ENCODE measurements at regions not wholly inside any gene's neighbourhood (a gene's known extent, or its start where the extent isn't known, plus 50 kb on each side); places are given as distances from the start of the nearest gene placed in this dataset.
"Not testable (repeated sequence)": the region's sequence is repeated elsewhere in the genome, so short reads cannot be mapped to it uniquely, and the experiment has no call there.

DNA sequence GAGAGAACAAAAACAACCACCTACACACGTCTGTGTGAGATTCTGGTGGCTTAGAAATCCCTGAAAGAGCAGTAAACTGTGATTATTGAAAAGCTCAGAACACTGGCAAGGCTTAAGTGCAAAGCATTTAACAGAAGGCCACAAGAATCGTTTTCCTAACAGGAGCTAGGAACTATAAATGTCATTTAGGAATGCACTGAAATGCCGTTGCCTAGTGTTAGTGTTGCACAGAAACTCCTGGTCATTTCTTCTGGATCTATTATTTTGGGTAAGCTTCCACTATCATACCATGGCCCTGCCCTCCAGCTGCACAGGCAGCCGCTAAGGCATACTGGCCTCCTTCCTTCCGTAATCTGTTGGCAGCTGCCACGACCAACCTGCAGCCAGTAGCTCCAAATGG, 923.2 kb downstream of the NLGN4X start:
- Histone ChIP-seq H3K27ac (no peak overlapping the region), H3K27me3 (no peaks in the 10 kb centered on the region), H3K36me3 (no peaks in the 10 kb centered on the region), H3K9me3 (no peaks in the 10 kb centered on the region), H3K4me1 (no peaks in the 10 kb centered on the region), H3K4me3 (no peak overlapping the region)
- intact Hi-C loops (cut with DNase I), result no loop called here
- TF ChIP-seq, protein P1, sequence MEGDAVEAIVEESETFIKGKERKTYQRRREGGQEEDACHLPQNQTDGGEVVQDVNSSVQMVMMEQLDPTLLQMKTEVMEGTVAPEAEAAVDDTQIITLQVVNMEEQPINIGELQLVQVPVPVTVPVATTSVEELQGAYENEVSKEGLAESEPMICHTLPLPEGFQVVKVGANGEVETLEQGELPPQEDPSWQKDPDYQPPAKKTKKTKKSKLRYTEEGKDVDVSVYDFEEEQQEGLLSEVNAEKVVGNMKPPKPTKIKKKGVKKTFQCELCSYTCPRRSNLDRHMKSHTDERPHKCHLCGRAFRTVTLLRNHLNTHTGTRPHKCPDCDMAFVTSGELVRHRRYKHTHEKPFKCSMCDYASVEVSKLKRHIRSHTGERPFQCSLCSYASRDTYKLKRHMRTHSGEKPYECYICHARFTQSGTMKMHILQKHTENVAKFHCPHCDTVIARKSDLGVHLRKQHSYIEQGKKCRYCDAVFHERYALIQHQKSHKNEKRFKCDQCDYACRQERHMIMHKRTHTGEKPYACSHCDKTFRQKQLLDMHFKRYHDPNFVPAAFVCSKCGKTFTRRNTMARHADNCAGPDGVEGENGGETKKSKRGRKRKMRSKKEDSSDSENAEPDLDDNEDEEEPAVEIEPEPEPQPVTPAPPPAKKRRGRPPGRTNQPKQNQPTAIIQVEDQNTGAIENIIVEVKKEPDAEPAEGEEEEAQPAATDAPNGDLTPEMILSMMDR (IDR thresholded peaks at IDR 0.05), result no peak
- no peak for DNase-seq (ENCODE audit: low spot score in 2 of 2)

DNA sequence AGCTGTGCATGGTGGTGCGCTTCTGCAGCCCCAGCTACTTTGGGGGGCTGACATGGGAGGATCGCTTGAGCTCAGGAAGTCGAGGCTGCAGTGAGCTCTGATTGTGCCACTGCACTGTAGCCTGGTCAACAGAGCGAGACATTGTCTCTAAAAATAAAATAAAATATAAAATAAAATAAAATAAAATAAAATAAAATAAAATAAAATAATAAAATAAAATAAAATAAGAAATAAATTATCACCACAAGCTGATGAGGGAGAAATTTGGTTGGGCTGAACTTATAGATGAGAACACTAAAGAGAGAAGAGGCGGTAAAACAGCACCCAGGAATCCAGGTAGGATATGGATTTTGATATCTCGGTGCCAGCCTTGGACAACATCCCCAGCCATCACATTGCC, 933.7 kb downstream of the NLGN4X start:
- H3K4me3 ChIP-seq, result no peak overlapping the region

DNA sequence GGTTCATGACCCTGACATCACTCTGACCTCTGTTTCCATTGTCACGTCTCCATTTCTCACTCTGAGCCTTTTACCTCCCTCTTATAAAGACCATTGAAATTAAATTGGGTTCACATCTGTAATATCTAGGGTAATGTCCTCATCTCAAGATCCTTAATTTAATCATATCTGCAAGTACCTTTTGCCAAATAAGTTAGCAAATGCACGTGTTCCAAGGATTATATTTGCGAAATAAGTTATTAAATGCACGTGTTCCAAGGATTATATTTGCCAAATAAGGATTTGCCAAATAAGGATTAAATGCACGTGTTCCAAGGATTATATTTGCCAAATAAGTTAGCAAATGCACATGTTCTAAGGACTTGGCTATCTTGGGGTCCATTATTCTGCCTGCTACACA, 938.0 kb downstream of the NLGN4X start:
- Histone ChIP-seq H3K4me1 (no peaks in the 10 kb centered on the region), H3K27me3 (no peaks in the 10 kb centered on the region), H3K4me3 (no peak overlapping the region), H3K27ac (no peak overlapping the region), H3K9me3 (no peaks in the 10 kb centered on the region), H3K36me3 (no peaks in the 10 kb centered on the region)
- intact Hi-C loops (cut with DNase I), result no loop called here
- DNase-seq (ENCODE audit: low spot score in 2 of 2), result no peak
- TF ChIP-seq, protein P1 (IDR thresholded peaks at IDR 0.05), result no peak

More for the DNA sequence above, 933.7 kb downstream of the NLGN4X start:
- intact Hi-C loops (cut with DNase I), result no loop called here
- no peak overlapping the region for H3K27ac ChIP-seq
- TF ChIP-seq, protein P1 (IDR thresholded peaks at IDR 0.05), result no peak
- no peaks in the 10 kb centered on the region for H3K27me3 ChIP-seq
- no peaks in the 10 kb centered on the region for H3K4me1 ChIP-seq
- H3K9me3 ChIP-seq, result no peaks in the 10 kb centered on the region
- H3K36me3 ChIP-seq, result no peaks in the 10 kb centered on the region
- DNase-seq (ENCODE audit: low spot score in 2 of 2), result no peak

DNA sequence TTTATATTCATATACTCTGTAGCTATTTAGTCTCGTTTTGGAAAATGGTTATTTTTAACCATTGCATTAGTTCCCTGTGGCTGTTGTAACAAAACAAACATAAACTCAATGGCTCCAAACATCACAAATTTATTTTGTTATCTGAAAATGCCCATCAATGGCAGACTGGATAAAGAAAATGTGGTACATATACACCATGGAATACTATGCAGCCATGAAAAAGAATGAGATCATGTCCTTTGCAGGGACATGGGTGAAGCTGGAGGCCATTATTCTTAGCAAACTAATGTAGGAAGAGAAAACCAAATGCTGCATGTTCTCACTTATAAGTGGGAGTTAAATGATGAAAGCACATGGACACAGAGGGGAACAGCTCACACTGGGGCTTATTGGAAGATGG, 938.7 kb downstream of the NLGN4X start:
- H3K36me3 ChIP-seq; H3K27ac ChIP-seq; H3K4me3 ChIP-seq; H3K9me3 ChIP-seq; intact Hi-C loops (cut with DNase I); H3K4me1 ChIP-seq; H3K27me3 ChIP-seq; DNase-seq (ENCODE audit: low spot score in 2 of 2): not testable (repeated sequence)

DNA sequence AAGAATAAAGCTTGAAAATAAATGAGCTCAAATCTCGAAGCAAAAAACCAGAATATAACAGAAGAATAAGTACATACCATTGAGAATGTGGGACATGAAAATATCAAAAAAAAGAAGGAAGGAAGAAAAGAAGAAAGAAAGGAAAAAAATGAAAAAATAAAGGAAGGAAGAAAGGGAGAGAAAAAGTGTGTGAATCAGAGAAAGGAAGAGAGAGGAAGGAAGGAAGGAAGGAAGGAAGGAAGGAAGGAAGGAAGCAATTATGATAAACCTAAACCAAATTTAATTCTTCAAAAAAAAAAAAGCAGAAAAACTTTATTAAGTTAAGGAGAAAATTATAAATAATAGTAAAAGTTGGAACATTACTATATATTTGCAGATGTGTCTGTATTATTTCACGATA, 949.8 kb downstream of the NLGN4X start:
- no peak for DNase-seq (ENCODE audit: low spot score in 2 of 2)
- Histone ChIP-seq H3K9me3 (no peaks in the 10 kb centered on the region), H3K36me3 (no peaks in the 10 kb centered on the region), H3K27me3 (no peaks in the 10 kb centered on the region), H3K4me1 (no peaks in the 10 kb centered on the region), H3K27ac (no peak overlapping the region), H3K4me3 (no peak overlapping the region)
- TF ChIP-seq, protein P1 (IDR thresholded peaks at IDR 0.05), result no peak
- intact Hi-C loops (cut with DNase I), result no loop called here

DNA sequence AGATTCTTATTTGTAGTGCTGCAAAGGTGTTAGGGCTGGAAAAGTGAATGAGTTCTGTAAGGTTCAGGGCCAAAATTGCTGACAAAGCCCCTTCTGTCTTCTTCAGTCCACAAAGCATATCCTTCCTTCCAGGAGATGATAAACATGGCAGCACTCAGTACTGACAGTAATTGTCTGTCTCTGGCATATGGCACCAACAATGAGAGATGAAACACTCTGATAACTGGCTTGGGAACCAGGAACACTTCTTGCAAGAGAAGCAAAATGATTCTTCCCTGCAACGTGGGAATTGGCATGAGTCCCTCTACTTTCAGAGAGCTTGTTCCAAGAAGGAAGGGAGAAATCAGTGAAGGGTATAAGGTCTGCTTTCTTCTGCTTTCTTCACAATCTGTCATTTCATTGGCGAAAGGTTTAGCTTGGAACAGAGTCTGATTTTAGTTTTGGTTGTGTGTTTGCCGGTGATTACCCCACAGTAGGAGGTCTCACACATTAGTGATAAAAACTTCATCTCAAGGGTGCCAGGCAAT, 963.3 kb downstream of the NLGN4X start:
- no peak for DNase-seq (ENCODE audit: low spot score in 2 of 2)
- intact Hi-C loops (cut with DNase I), result no loop called here
- no peaks in the 10 kb centered on the region for H3K27me3 ChIP-seq
- no peak overlapping the region for H3K27ac ChIP-seq
- H3K9me3 ChIP-seq, result peaks cover 0 to 3% of the 10 kb centered on the region in 2 donors
- TF ChIP-seq, protein P1 (IDR thresholded peaks at IDR 0.05), result no peak
- no peak overlapping the region for H3K4me3 ChIP-seq
- H3K36me3 ChIP-seq, result no peaks in the 10 kb centered on the region
- H3K4me1 ChIP-seq, result no peaks in the 10 kb centered on the region

All from ascending aorta (tissue), 2 donors.